ENCODE measurements at regions not wholly inside any gene's neighbourhood (a gene's known extent, or its start where the extent isn't known, plus 50 kb on each side); places are given as distances from the start of the nearest gene placed in this dataset.

DNA sequence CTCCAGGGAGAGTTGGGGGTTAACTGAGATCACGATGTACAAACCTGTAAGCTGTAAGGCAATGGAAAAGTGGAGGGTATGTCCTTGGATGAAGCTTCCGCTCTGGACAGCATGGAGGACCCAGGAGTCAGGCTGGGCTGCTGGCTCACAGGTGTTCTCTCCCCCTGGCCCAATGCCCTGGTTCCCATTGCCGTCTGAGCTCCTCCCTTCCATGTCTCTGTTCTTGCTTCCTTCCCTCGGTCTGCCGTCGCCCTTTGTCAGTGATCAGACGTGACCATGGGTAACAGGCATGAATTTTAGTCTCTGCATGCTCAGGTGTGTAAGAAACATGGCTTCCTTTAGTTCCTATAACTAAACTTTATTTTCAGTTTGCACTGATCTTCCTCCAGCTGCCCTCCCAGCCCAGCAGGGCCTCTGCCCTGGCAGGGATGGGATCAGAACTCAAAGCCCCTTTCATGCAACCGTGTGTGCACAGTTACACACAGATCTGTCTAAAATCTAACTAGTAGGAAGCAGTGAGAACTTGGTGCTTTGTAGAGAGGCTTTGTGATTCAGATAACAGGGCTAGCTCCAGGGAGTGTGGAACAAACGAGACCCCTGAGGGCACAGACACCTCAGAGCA is 51.7 kb upstream of the KCNMB1 start:
- 78% methylated on average over 9 of the region's 9 CpGs for WGBS (ENCODE audit: insufficient coverage)
- Histone ChIP-seq H3K36me3 (ENCODE audit: control insufficient read depth, insufficient read depth, low read length) (no peaks in the 10 kb centered on the region), H3K27me3 (ENCODE audit: control insufficient read depth, insufficient read depth, low read length) (no peaks in the 10 kb centered on the region), H3K27ac (ENCODE audit: low read length) (no peak overlapping the region), H3K9me3 (ENCODE audit: control insufficient read depth, insufficient read depth, low read length) (no peaks in the 10 kb centered on the region), H3K4me3 (ENCODE audit: low read length) (no peak overlapping the region), H3K4me1 (ENCODE audit: control insufficient read depth, insufficient read depth, low read length) (no peaks in the 10 kb centered on the region)
- intact Hi-C loops (cut with micrococcal nuclease) = no loop called here
- Mint-ChIP-seq H3K4me1 (peaks cover 0 to 6% of the 10 kb centered on the region in 2 donors), H3K27me3 (ENCODE audit: low read depth in 2 of 2) (no peaks in the 10 kb centered on the region), H3K9me3 (no peaks in the 10 kb centered on the region), H3K4me3 (no peak overlapping the region), H3K36me3 (no peaks in the 10 kb centered on the region), H3K27ac (no peak overlapping the region)
- TF ChIP-seq, protein P1, sequence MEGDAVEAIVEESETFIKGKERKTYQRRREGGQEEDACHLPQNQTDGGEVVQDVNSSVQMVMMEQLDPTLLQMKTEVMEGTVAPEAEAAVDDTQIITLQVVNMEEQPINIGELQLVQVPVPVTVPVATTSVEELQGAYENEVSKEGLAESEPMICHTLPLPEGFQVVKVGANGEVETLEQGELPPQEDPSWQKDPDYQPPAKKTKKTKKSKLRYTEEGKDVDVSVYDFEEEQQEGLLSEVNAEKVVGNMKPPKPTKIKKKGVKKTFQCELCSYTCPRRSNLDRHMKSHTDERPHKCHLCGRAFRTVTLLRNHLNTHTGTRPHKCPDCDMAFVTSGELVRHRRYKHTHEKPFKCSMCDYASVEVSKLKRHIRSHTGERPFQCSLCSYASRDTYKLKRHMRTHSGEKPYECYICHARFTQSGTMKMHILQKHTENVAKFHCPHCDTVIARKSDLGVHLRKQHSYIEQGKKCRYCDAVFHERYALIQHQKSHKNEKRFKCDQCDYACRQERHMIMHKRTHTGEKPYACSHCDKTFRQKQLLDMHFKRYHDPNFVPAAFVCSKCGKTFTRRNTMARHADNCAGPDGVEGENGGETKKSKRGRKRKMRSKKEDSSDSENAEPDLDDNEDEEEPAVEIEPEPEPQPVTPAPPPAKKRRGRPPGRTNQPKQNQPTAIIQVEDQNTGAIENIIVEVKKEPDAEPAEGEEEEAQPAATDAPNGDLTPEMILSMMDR (IDR thresholded peaks at IDR 0.05) = no peak
- no peak for ATAC-seq
- DNase-seq = no peak

DNA sequence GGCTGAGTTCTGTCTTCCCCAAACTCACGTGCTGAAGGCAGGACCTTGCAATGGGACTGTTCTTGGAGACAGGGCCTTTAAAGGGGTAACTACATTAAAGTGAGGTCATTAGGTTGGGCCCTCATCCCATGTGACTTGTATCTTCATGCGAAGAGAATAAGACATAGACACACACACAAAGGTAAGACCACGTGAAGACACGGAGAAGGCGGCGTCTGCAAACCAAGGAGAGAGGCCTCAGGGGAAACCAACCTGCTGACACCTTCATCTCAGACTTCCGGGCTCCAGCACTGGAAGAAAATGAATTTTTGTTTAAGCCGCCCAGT is 50.7 kb upstream of the KCNMB1 start:
- TF ChIP-seq, protein P1 (IDR thresholded peaks at IDR 0.05) = no peak
- DNase-seq = no peak
- ATAC-seq = no peak
- no peak overlapping the region for H3K4me3 ChIP-seq (ENCODE audit: low read length)
- H3K9me3 Mint-ChIP-seq = no peaks in the 10 kb centered on the region
- no peak overlapping the region for H3K27ac ChIP-seq (ENCODE audit: low read length)
- 89% methylated on average over 8 of the region's 8 CpGs for WGBS (ENCODE audit: insufficient coverage)
- H3K4me3 Mint-ChIP-seq = no peak overlapping the region
- H3K27me3 ChIP-seq (ENCODE audit: control insufficient read depth, insufficient read depth, low read length) = no peaks in the 10 kb centered on the region
- H3K4me1 Mint-ChIP-seq = peaks cover 0 to 4% of the 10 kb centered on the region in 2 donors
- peaks cover 3% of the 10 kb centered on the region for H3K4me1 ChIP-seq (ENCODE audit: control insufficient read depth, insufficient read depth, low read length)
- H3K27ac Mint-ChIP-seq = no peak overlapping the region
- no peaks in the 10 kb centered on the region for H3K36me3 Mint-ChIP-seq
- no peaks in the 10 kb centered on the region for H3K27me3 Mint-ChIP-seq (ENCODE audit: low read depth in 2 of 2)
- no peaks in the 10 kb centered on the region for H3K36me3 ChIP-seq (ENCODE audit: control insufficient read depth, insufficient read depth, low read length)
- intact Hi-C loops (cut with micrococcal nuclease) = no loop called here
- no peaks in the 10 kb centered on the region for H3K9me3 ChIP-seq (ENCODE audit: control insufficient read depth, insufficient read depth, low read length)

DNA sequence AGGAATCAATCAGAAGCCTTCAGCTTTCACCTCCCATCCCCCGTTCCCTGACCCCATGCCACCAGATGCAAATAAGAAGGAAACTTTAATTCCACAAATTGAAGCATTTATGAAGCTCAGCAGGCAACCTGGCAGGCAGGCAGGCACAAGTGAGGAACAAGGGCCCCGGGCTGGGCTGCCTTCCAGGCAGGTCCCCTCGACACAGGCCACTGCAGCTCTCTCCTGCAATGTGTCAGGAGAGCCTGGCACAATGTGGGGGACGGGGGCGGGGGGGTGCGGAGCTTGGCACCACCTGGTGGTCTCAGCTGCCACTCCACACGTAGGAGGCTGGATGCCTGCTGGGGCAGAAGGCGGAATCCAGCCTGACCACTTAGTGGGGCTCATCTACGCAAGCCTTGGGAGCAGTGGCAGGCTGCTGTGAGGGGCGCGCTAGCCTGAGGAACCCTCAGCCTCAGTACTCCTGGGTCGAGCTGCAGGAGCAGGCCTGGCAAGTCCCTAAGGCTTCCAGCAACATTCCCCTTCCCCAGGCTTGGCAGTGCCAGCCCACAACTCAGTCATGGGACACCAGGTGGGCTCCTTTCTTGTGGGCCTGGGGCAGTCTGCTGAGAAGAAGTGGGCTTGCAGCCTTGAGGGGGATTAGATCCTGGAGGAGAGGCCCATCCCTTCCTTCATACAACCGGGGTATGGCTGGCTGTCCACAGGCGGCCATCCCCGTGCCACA is 50.2 kb upstream of the KCNMB1 start:
- H3K27ac ChIP-seq (ENCODE audit: low read length) = no peak overlapping the region
- ATAC-seq (no peak), DNase-seq (no peak)
- no peak overlapping the region for H3K4me3 ChIP-seq (ENCODE audit: low read length)
- H3K27me3 ChIP-seq (ENCODE audit: control insufficient read depth, insufficient read depth, low read length) = no peaks in the 10 kb centered on the region
- H3K36me3 ChIP-seq (ENCODE audit: control insufficient read depth, insufficient read depth, low read length) = no peaks in the 10 kb centered on the region
- intact Hi-C loops (cut with micrococcal nuclease) = no loop called here
- peaks cover 3% of the 10 kb centered on the region for H3K4me1 ChIP-seq (ENCODE audit: control insufficient read depth, insufficient read depth, low read length)
- no peaks in the 10 kb centered on the region for H3K9me3 ChIP-seq (ENCODE audit: control insufficient read depth, insufficient read depth, low read length)
- TF ChIP-seq, protein P1 (IDR thresholded peaks at IDR 0.05) = no peak
- Mint-ChIP-seq H3K4me3 (no peak overlapping the region), H3K36me3 (no peaks in the 10 kb centered on the region), H3K27me3 (ENCODE audit: low read depth in 2 of 2) (no peaks in the 10 kb centered on the region), H3K9me3 (no peaks in the 10 kb centered on the region), H3K27ac (no peak overlapping the region), H3K4me1 (no peaks in the 10 kb centered on the region)
- WGBS (ENCODE audit: insufficient coverage) = 88% methylated on average over 15 of the region's 15 CpGs

Data from natural killer cell (primary cell).